ENCODE measurements at regions not wholly inside any gene's neighbourhood (a gene's known extent, or its start where the extent isn't known, plus 50 kb on each side); places are given as distances from the start of the nearest gene placed in this dataset.

- Histone ChIP-seq H3F3A (ENCODE audit: low read depth) (no peaks in the 10 kb centered on the region), H3K27me3 (ENCODE audit: insufficient read depth, low read length, poor library complexity, severe bottlenecking) (no peaks in the 10 kb centered on the region), H3K4me1 (ENCODE audit: insufficient read depth, low read length, poor library complexity, severe bottlenecking) (no peaks in the 10 kb centered on the region), H3K9me3 (ENCODE audit: insufficient read depth, low read depth, low read length) (no peaks in the 10 kb centered on the region), H3K4me3 (ENCODE audit: low read length, poor library complexity, severe bottlenecking) (no peak overlapping the region), H3K36me3 (ENCODE audit: insufficient read depth, low read length) (no peaks in the 10 kb centered on the region), H2AFZ (ENCODE audit: low read length) (no peak overlapping the region), H3K4me2 (ENCODE audit: low read depth, low read length, poor library complexity, severe bottlenecking) (no peak overlapping the region), H3K79me2 (ENCODE audit: insufficient read depth, low read length) (no peaks in the 10 kb centered on the region), H3K9ac (ENCODE audit: low read depth, low read length, poor library complexity, severe bottlenecking) (no peak overlapping the region), H3K9me2 (replicated peaks; ENCODE audit: low read depth, low read length) (no peaks in the 10 kb centered on the region), H4K20me1 (ENCODE audit: insufficient read depth, low read length, poor library complexity, severe bottlenecking) (no peaks in the 10 kb centered on the region)
- TF ChIP-seq CTCF (conservative IDR thresholded peaks at IDR 0.05; ENCODE audit: low read length), result no peak
- TF ChIP-seq EZH2phosphoT487 (IDR thresholded peaks at IDR 0.05; ENCODE audit: borderline replicate concordance), result no peak
Observed at GRCh38 chr17:79322211-79323123, 247.8 kb downstream of the ENGASE start.

- TF ChIP-seq EZH2phosphoT487 (IDR thresholded peaks at IDR 0.05; ENCODE audit: borderline replicate concordance), result no peak
- no peak for TF ChIP-seq CTCF (conservative IDR thresholded peaks at IDR 0.05; ENCODE audit: low read length)
- H3K27me3 ChIP-seq (ENCODE audit: insufficient read depth, low read length, poor library complexity, severe bottlenecking), result no peaks in the 10 kb centered on the region
- H3F3A ChIP-seq (ENCODE audit: low read depth), result no peaks in the 10 kb centered on the region
- H3K9me2 ChIP-seq (replicated peaks; ENCODE audit: low read depth, low read length), result no peaks in the 10 kb centered on the region
- no peak overlapping the region for H2AFZ ChIP-seq (ENCODE audit: low read length)
- no peak overlapping the region for H3K9ac ChIP-seq (ENCODE audit: low read depth, low read length, poor library complexity, severe bottlenecking)
- H3K4me2 ChIP-seq (ENCODE audit: low read depth, low read length, poor library complexity, severe bottlenecking), result no peak overlapping the region
- no peaks in the 10 kb centered on the region for H3K9me3 ChIP-seq (ENCODE audit: insufficient read depth, low read depth, low read length)
- H3K4me1 ChIP-seq (ENCODE audit: insufficient read depth, low read length, poor library complexity, severe bottlenecking), result no peaks in the 10 kb centered on the region
- H4K20me1 ChIP-seq (ENCODE audit: insufficient read depth, low read length, poor library complexity, severe bottlenecking), result no peaks in the 10 kb centered on the region
- H3K36me3 ChIP-seq (ENCODE audit: insufficient read depth, low read length), result no peaks in the 10 kb centered on the region
- no peaks in the 10 kb centered on the region for H3K79me2 ChIP-seq (ENCODE audit: insufficient read depth, low read length)
- no peak overlapping the region for H3K4me3 ChIP-seq (ENCODE audit: low read length, poor library complexity, severe bottlenecking)
Observed at GRCh38 chr17:79320331-79320730, 245.7 kb downstream of the ENGASE start.

- Histone ChIP-seq H3K9me3 (ENCODE audit: insufficient read depth, low read depth, low read length) (no peaks in the 10 kb centered on the region), H3K9ac (ENCODE audit: low read depth, low read length, poor library complexity, severe bottlenecking) (no peak overlapping the region), H3K4me1 (ENCODE audit: insufficient read depth, low read length, poor library complexity, severe bottlenecking) (no peaks in the 10 kb centered on the region), H3K27me3 (ENCODE audit: insufficient read depth, low read length, poor library complexity, severe bottlenecking) (no peaks in the 10 kb centered on the region), H3K9me2 (replicated peaks; ENCODE audit: low read depth, low read length) (no peaks in the 10 kb centered on the region), H2AFZ (ENCODE audit: low read length) (no peak overlapping the region), H3K79me2 (ENCODE audit: insufficient read depth, low read length) (no peaks in the 10 kb centered on the region), H3F3A (ENCODE audit: low read depth) (no peaks in the 10 kb centered on the region), H4K20me1 (ENCODE audit: insufficient read depth, low read length, poor library complexity, severe bottlenecking) (no peaks in the 10 kb centered on the region), H3K4me3 (ENCODE audit: low read length, poor library complexity, severe bottlenecking) (no peak overlapping the region), H3K4me2 (ENCODE audit: low read depth, low read length, poor library complexity, severe bottlenecking) (no peak overlapping the region), H3K36me3 (ENCODE audit: insufficient read depth, low read length) (no peaks in the 10 kb centered on the region)
- no peak for TF ChIP-seq CTCF (conservative IDR thresholded peaks at IDR 0.05; ENCODE audit: low read length)
- TF ChIP-seq EZH2phosphoT487 (IDR thresholded peaks at IDR 0.05; ENCODE audit: borderline replicate concordance), result no peak
Observed at GRCh38 chr17:79317916-79318315, 243.3 kb downstream of the ENGASE start.
